Endothelial cell of umbilical vein (primary cell): ENCODE measurements at regions not wholly inside any gene's neighbourhood (a gene's known extent, or its start where the extent isn't known, plus 50 kb on each side); places are given as distances from the start of the nearest gene placed in this dataset.

Experiments used
- EZH2 ChIP-seq: IDR thresholded peaks from 2 replicates; pipeline ENCODE4 v1.6.1; 2012; ENCODE audit warnings: borderline replicate concordance, low read depth, mild to moderate bottlenecking, moderate library complexity, low read length, inconsistent platforms; ENCODE audit not compliant: severe bottlenecking
- JUN ChIP-seq: IDR thresholded peaks from 2 replicates; pipeline ENCODE4 v1.6.1; 2011; ENCODE audit warnings: borderline replicate concordance, low read depth; ENCODE audit not compliant: insufficient read length, insufficient read depth
- POLR2A ChIP-seq: IDR thresholded peaks from 2 replicates; pipeline ENCODE4 v1.6.1; 2012; ENCODE audit warnings: low read depth, mild to moderate bottlenecking, control low read depth, low read length
- POLR2AphosphoS5 ChIP-seq: IDR thresholded peaks from 2 replicates; pipeline ENCODE4 v1.6.1; 2012; ENCODE audit warnings: low read depth, mild to moderate bottlenecking, control low read depth, low read length, moderate library complexity; ENCODE audit not compliant: insufficient read depth
- TF ChIP-seq, protein P1 (sequence below), 2 donors: IDR thresholded peaks; 1 replicate in 1 of 2; 2 replicates in 1 of 2; pipeline ENCODE4 v1.5.1; 2011; ENCODE audit warnings: low read length in 2 of 2, mild to moderate bottlenecking in 2 of 2, moderate library complexity in 2 of 2, control low read depth in 1 of 2, inconsistent platforms in 1 of 2, low read depth in 1 of 2; ENCODE audit not compliant: insufficient read depth in 1 of 2; ENCODE audit errors: extremely low read depth in 1 of 2
- TF ChIP-seq, protein P2 (sequence below): IDR thresholded peaks from 2 replicates; pipeline ENCODE4 v1.6.1; 2011; ENCODE audit not compliant: insufficient read depth, insufficient read length

DNA sequence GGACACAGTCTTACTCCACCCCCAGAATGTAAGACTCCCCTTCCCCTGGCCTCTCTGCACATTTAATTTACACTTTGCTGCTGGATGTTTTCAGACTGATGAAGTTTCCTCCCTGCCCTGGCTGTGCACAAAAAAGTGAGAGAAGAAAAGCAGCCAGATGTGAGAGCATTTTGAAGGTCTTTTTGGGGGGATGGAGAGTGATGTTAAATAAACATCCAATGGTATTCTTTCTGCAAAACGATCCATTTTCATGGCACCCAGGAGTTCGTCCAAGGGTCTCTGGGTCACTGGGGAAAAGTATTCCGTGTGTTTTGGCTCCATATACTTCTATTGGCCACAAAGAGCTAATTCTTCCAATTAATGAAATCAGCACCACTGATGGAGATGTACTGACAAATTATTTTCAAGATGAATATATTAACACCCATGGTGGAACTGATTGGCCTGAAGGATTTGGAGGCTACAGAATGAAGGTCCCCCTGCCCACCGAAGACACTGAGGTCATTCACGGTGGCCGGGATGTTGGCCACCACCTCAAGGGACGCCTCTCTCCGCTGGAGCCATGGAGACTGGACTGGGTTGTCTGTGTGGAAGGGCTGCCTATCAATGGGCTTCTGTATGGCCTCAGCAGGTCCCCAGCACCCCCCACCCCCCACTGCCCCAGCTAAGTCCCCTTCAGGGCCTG lies 107.6 kb upstream of the PKDCC start:
- TF ChIP-seq, protein P1, sequence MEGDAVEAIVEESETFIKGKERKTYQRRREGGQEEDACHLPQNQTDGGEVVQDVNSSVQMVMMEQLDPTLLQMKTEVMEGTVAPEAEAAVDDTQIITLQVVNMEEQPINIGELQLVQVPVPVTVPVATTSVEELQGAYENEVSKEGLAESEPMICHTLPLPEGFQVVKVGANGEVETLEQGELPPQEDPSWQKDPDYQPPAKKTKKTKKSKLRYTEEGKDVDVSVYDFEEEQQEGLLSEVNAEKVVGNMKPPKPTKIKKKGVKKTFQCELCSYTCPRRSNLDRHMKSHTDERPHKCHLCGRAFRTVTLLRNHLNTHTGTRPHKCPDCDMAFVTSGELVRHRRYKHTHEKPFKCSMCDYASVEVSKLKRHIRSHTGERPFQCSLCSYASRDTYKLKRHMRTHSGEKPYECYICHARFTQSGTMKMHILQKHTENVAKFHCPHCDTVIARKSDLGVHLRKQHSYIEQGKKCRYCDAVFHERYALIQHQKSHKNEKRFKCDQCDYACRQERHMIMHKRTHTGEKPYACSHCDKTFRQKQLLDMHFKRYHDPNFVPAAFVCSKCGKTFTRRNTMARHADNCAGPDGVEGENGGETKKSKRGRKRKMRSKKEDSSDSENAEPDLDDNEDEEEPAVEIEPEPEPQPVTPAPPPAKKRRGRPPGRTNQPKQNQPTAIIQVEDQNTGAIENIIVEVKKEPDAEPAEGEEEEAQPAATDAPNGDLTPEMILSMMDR (IDR thresholded peaks at IDR 0.05; ENCODE audit: extremely low read depth in 1 of 2, insufficient read depth in 1 of 2, low read depth in 1 of 2, low read length in 2 of 2): no peak
- TF ChIP-seq EZH2 (no peak), POLR2AphosphoS5 (no peak), POLR2A (no peak), JUN (no peak)
- TF ChIP-seq, protein P2, sequence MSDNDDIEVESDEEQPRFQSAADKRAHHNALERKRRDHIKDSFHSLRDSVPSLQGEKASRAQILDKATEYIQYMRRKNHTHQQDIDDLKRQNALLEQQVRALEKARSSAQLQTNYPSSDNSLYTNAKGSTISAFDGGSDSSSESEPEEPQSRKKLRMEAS: no peak
